COR-L47 (cell line): ENCODE measurements at regions not wholly inside any gene's neighbourhood (a gene's known extent, or its start where the extent isn't known, plus 50 kb on each side); places are given as distances from the start of the nearest gene placed in this dataset.

Experiments
- DNase-seq: peaks from one replicate; lab custom pipeline; 2025; lab: John Stamatoyannopoulos, UW

DNA sequence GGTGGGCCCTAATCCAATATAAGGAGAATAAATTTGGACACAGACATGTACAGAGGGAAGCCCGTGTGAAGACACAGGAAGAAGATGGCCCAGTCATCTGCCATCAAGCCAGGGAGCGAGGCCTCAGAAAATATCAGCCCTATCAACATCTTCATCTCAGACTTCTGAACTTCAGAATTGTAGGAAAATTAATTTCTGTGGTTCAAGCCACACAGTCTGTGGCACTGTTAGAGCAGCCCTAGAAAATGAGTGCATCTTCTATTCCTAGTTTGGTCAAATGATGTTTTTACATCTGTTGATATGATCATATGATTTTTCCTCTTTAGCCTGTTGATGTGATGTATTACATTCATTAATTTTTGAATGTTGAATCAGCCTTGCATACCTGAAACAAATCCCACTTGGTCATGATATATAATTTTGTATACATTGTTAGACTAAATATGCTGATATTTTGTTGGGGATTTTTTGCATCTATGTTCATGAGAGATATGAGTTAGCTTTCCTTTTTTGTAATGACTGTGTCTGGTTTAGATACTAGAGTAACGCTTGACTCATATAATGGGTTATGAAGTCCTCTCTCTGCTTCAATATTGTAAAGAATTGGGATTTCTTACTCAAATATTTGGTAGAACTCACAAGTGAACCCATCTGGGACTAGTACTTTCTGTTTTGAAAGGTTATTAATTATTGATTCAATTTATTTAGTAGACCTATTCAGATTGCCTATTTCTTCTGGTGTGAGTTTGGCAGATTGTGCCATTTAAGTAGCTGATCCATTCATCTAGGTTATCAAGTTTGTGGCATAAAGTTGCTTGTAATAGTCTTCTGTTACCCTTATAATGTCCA lies 451.4 kb downstream of the EIPR1 start:
- DNase-seq: no peak

DNA sequence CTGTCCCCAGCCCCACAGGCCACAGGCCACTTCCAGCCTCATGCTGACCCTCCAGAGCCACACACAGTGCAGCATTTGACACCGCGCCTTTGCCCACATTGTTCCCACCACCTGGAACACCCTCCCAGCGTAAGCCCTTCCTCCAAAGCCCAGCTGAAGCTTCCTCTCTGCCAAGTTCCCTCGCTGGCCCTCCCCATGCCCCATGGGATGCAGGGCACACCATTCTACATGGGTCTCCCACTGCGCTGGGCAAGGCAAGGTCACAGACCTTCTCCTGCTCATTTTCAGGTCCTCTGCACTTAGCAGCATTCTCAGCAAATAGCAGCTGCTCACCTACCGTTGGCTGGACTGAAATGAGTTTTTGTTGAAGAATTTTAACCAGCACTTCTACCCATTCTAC lies 455.5 kb downstream of the EIPR1 start:
- no peak for DNase-seq

DNA sequence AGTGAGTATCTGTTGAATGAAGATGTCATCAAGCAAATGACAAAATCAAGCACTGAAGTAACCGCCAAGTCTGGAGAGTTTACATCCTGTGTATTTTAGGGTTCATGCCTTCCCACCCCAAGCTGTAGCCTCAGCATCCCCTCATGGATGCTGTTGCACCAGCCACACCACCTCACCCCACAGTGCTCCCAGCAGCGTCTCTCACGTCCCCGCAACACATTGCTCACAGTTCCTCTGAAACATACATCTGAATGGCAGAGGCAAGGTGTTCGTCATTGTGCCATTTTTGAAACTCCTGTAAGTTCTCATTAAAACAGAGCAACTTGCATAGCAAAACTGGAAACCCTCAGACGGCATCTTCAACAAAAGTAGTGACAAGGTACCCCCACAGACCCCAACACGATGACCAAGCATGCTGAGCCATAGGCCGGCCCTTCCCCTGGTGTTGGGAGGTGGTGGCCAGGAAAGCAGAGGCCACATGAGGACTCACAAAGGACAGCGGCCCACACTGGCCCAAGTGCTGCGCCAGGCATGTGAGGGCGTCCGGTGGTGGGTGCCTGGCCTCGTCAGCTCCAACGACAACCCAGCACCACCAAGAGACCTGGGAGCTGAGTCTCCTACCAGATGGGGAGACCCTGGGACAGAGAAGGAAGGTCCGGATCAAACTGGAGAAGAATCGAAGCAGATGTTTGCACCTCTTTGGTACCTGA lies 456.5 kb downstream of the EIPR1 start:
- no peak for DNase-seq

DNA sequence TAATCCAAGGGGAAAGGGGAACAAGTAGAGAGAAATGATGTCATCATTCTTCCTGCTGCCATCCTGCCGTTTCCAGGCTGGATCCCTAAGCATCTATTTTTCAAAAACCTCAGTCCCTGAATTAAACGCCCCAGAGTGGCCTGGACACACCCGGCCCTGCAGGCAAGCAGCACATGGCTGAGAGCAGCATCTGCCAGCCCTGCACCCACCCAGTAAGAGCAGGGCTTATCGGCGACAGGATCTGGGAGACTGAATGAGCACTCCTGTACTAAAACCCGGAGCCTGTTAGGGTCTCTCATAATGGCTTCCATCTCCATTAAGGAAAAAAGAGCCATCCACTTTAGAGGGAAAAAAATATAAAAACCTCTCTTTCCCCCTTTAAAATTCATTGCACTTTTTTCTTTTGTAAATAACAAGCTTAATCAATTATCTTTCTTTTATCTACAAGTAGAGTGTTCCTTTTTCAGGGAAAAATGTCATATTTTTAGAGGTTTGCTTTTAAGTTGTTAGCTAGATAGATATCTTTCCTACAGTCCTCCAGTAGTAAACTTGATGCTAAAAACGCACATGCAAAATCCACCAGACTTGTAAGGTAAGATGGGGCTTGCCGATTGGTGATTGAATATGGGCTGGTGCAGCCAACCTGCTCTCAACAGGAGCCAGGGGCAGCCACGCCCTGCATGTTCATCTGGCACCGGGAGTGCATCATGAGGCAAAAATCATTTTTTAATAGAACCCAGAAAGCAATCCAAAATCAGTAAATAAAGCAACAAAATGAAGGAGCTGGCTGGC lies 457.8 kb downstream of the EIPR1 start:
- DNase-seq: no peak

DNA sequence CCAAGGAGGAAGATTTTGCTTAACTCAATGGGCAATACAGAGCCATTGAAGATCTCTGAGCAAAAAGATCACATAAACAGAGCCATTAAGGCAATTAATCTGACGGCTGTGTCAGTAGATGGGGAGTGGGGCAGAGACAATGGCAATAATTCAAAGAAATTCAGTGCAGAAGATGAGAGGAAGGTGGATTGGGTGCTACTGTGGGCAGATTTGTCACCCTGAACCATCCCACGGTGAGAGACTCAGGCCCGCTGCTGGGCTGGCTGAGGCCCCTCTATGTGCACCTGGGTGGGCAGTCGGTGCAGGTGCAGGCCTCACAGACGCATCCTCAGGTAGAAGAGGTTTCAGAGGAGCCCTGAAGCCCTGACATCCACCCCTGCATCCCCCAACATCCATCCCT lies 458.6 kb downstream of the EIPR1 start:
- DNase-seq: no peak

DNA sequence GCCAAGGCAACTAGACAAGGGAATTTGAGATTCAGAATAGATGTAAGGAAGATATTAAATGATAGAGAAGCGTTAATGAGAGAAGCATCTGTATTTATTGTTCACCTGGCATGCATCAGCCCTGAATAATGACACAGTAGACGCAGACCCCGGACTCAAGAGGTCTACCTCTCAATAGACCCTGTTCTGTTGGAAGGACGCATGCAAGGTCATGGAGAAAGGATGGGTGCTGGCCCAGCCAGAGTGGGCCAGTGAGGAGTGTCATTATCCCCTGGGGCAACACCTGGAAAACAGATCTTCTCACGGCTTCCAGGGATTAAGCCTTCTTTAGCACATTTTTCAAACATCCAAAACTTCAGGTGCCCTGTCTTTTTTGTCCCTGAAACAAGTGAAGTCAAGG lies 461.0 kb downstream of the EIPR1 start:
- no peak for DNase-seq

DNA sequence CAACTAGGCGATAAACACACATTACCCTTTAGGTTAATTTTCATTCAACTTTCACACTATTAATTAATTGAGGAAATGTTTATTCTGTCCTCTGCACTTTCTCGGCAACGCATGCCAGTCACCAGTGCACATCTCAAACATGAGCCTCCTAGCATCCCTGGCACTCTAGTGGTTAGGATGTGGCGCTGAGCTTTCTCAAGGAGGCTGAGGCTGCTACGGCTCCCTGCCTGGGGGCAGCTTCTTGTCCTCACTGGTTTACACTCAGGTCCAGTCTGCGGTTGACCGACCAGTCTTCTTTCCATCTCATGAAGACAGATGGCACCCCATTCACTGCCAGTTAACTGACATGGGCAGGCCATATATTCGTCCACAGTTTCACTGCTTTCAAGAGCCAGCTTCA lies 463.4 kb downstream of the EIPR1 start:
- DNase-seq: no peak

DNA sequence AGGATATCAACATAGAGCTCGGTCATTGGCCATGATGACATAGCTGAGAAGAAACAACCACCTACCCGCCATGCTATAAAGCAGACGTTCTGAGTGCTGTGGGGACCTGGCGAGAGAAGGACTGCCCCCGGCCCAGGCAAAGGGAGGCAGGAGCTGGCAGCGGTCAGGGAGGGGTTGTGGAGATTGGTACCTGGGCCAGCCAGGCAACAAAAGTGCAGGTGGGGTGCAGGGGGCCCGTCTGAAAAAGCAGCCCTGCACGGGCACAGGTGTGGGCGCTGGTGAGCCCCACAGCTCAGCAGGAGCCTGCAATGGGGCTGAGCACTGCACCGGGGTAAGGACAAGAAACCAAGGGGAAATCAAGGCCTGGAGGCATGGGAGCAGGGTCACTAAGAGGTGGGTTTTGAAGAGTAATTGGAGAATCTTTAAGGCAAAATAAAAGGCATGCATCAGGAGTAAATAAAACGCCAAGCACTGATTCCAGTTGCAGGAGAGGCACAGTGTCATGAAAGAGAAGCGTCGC lies 464.0 kb downstream of the EIPR1 start:
- DNase-seq: no peak

DNA sequence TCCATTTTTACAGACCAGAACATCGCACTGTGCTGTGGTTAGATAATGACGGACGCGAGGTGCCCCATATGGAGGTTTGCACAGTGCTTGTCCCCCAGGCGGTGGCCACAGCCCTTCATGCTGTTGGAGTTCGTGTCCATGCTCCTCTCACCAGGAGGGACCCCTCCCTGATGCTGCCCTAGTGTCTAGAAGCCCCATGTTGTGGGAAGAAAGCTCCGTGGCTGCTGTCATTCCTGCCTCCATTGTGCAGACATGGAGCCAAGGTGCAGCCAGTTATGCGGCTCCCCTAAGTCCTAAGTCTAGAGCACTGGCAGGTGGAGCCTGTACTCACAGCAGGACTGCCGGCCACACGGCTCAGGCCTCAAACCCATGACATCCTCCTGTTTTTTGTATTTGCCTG lies 464.9 kb downstream of the EIPR1 start:
- DNase-seq: no peak

DNA sequence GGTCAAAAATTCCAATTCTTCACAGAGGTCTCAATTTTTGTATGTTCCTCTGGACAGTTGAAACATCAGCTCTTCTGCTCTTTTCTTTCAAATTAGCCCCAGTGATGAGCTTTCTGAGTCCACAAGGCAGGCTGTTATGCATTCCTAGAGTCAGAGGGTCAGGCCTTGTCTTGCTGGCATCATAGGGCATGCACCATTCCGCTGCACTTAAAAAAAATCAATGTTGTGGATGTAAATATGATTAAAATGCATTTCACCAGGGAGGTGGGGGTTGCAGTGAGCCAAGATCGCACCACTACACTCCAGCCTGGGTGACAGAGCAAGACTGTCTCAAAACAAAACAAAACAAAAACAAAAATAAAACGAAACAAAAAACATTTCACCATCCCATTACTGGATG lies 465.3 kb downstream of the EIPR1 start:
- no peak for DNase-seq

DNA sequence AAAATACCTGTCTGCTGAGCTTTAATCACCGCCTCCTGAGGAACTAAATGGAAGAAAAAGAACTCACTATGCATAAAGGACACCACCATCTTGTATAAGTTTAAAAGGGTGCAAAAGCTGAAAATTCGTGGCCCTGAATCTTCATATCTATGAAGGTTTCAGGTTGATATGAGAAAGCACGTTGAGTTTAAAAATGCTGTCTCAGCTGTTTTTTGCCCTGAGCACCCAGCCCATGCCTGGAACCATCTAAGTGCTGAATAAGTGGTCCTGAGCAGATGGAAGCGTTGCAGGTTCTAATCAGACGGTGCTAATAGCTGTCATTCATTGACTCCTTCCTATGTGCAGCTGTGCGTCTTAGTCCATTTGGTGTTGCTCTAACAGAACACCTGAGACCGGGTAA lies 467.4 kb downstream of the EIPR1 start:
- DNase-seq: no peak

DNA sequence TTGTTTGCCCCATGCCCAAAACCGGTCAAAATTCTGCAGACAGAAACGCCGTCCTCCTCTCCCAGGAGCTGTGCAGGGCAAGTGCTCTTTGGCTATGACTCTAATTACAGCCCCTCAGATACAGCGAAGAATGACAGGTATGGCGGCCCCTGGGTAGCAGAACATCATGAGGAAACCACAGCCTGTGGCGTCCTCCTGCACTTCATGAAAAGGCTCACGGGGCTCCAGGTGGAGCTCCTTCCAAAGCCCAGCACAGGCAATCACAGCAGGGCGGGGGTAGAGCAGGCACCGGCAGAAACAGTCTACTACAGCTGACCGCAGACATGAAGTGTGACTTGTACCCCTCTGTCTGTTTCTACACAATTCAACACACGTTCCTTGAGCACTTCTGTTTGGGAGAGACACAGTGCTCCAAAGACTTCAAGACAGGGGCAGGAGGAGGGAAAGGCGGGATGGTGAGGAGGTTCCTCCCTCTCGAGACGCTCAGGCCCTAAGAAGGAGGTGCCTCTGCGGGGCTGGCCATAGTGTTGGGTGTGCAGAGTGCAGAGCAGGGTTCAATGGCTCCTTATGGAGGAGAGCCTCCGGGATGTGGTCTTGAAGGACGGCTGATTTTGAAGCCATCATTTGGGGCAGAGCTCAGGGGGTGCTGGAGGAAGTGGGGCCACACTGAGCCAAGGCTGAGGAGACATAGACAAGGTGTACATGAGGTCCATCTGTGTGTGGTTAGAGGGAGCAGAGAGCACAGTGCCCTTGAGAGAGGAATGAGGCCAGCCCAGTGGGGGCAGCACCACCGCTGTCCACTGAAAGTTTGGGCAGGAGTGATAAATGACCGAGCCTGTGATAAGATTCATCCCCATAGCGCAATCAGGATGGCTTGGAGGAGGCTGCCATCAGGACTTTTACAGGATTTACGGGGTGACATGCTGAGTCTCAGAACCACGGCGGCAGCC lies 468.3 kb downstream of the EIPR1 start:
- DNase-seq: no peak

DNA sequence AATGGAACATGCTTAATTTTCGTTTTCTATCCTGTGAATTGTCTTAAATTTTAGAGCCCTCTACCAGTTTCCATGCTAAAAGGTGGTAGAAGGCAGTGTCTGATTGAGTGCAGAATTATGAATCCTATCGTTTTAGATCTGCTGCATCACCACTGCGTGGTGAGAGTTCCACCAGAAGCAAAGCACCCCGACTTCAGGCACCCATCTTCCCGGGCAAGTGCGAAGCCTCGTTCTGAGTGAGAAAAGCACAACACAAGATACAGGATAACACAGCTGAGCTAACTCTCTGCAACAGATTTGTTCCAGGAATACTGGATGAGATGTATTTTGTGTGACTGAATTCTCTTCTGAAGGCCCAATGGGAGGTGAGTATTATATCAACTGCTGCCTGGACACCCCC lies 471.5 kb downstream of the EIPR1 start:
- DNase-seq: no peak

DNA sequence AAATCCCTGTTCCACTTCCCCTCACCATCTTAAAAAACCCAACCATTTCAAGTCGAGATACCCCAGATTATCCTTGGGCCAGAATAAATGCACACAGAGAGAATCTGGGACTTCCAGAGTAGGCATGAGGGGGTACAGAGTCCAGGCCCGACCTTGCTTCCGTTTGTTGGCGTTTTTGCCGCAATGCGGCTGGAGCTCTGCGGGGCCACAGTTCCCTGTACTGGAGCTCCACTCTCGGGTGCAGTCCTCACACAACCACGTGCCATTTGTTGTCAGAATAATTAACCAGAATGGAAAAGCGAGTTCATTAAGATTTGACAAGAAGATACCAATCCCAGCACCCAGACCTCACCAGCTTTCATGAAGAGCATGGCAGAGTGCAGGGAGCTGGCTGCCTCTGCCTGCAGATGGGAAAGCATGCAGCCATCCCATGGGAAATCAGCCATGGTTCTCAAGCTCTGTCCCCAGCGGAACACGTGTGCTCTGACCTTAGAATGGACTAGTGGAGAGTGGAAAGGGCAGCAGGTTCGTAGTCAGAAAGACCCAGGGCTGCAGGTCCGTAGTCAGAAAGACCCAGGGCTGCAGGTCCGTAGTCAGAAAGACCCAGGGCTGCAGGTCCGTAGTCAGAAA lies 472.8 kb downstream of the EIPR1 start:
- no peak for DNase-seq

DNA sequence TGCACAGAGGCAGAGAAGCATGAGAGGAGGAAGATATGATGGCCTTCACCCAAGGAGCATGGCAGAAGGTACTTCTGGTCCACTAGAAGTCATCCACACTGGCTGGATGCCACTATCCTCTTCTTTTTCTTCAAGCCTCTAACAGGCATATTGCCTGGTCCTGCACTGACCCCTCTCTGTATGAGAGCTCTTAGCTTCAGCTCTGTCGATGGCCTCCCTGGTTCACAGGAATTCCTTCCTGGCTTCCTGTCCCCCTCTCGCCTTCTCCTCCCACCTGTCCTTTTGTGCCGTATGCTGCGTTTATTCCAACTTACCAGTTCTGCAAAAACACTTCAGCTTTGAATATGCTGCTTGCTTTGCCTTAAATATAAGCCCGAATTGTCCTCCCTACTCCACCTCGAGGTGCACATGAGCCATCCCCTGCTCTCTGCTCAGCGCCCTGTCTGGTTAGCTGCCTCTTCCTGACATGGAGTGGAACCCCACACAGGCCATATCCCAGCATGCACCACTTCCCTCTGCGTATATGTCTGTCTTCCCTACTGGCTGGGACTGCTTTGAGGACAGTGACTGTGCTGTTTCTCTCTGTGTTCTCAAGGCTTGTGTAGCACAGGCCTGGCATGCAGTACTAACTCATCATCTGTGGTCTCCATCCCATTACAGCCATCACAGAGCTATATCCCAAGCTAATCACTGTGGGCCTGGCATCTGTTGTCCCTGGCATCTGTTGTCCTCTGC lies 474.9 kb downstream of the EIPR1 start:
- DNase-seq: no peak

DNA sequence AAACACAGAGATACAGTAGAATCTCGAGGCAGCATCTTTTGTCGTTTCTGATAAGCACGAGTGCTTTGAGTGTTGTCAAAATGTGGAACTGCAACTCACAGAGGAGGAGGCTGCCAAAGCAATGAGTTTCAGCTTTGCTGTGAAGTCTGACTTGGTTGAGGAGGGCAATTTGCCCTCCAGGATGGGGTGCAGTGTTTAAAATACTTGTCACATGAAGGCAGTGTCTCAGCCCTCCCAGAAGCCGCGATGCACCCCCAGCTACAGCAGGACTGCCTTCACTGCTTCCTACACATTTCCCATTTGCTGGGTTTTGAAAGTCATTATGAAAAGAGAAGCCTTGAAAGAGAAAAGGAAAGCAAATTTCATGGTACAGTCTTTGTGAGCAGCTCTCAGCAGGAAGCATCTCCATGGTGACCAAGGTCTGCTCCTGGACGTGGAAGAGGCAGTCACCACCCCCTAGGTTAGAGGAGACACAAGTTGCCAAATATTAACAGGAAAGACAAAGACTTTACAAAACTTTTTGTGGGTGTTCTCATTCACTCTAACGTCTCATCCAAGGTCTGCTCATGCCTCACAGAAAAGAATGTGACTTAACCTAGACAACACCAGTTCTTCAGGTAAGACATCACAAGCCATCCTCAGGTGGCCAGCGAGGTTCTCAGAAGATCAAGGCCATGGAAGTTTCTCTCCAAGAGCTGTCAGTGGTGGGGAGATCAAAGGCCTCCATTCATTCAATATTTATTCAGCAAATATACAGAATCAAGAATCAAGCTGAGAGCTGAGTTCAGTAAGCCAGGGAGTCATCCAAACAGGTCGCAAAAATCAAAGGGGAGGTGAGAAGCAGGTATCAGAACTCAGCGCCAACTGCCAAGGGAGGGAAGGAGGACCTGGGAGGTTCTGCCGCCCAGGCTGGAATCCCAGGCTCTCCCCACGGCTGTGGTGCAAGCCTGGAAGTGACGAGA lies 476.0 kb downstream of the EIPR1 start:
- DNase-seq: peak; percentile 32

DNA sequence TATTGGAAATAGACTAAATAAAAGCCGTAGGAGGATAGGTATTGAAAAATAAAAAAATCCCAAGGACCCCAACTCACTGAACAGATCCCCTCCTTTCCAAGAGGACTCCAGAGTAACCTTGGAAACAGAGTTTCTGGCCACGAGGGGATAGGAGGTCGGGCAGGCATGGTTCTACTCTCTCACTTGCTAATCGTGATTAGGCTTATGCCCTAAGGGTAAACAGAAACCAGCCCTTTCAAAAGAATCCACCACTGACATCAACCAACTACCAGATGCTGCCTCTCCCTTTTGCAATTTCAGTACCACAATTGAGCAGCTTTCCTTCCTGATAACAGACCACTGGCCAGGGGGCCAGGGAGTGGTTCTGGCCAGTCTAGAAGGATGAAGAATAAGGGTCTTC lies 477.8 kb downstream of the EIPR1 start:
- no peak for DNase-seq

DNA sequence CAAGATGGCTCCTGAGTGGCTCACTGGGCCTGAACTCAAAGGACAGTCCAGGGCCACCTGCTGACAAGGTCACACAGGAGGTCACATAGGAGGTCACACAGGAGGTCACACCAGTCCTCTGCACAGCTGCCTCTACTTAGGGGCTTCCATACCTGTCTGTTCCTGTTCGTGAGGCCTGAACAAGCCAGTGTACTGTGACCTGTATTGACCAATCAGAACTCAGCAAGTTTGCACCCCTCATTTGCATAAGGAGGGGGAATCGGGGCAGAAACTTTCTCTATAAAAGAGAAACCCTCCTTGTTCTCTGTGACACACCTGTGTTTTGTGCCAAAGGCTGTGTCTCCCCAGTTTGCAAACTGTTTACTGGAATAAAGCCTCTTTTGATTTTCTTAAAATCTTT lies 478.9 kb downstream of the EIPR1 start:
- no peak for DNase-seq

DNA sequence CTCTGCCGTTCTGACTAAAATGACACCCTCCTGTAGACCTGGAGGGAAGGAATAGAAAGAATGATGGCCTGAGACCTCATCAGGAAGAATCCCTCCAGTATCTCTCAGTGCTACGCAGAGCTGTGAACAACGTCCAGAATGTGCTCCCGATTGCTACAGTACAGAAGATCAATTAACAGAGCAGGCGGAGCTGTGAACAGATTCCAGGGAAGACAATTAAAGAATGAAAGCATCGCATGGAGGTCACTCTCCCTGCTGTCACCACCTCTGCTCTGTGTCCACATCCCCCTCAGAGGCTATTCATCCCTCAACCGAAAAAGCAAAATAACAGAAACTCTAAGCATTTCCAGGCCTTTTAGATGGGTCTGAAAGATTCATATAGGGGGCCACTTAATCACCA lies 481.0 kb downstream of the EIPR1 start:
- DNase-seq: no peak
